ENCODE measurements at regions not wholly inside any gene's neighbourhood (a gene's known extent, or its start where the extent isn't known, plus 50 kb on each side); places are given as distances from the start of the nearest gene placed in this dataset.

DNA sequence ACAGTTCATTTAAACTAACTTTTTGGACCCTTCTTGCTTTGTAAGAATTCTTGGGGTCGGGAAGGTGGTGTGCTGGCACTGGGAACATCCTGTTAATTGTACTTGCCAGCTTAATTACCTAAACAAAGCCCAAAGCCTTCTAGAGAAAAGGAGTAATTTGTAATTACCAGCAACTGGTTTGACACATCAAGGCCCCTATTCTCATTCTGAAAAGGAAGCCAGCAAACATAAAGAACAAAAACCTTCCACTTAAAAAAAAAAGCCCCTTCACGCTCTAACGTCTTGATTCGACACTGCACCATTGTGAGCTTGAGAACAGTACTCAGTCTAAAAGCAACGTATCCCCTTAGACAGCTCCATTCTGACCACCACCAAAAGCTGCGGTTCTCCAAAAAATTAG lies 74.7 kb upstream of the RPH3AL start:
- ATAC-seq (no peak), DNase-seq (no peak)
- intact Hi-C loops (cut with DNase I): no loop called here
- Histone ChIP-seq H3K4me3 (no peak overlapping the region), H3K27ac (no peak overlapping the region), H3K4me1 (no peaks in the 10 kb centered on the region), H3K36me3 (no peaks in the 10 kb centered on the region), H3K9me3 (peaks cover 6% of the 10 kb centered on the region), H3K27me3 (ENCODE audit: low read depth) (no peaks in the 10 kb centered on the region)
- TF ChIP-seq, protein P1, sequence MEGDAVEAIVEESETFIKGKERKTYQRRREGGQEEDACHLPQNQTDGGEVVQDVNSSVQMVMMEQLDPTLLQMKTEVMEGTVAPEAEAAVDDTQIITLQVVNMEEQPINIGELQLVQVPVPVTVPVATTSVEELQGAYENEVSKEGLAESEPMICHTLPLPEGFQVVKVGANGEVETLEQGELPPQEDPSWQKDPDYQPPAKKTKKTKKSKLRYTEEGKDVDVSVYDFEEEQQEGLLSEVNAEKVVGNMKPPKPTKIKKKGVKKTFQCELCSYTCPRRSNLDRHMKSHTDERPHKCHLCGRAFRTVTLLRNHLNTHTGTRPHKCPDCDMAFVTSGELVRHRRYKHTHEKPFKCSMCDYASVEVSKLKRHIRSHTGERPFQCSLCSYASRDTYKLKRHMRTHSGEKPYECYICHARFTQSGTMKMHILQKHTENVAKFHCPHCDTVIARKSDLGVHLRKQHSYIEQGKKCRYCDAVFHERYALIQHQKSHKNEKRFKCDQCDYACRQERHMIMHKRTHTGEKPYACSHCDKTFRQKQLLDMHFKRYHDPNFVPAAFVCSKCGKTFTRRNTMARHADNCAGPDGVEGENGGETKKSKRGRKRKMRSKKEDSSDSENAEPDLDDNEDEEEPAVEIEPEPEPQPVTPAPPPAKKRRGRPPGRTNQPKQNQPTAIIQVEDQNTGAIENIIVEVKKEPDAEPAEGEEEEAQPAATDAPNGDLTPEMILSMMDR (IDR thresholded peaks at IDR 0.05): no peak

DNA sequence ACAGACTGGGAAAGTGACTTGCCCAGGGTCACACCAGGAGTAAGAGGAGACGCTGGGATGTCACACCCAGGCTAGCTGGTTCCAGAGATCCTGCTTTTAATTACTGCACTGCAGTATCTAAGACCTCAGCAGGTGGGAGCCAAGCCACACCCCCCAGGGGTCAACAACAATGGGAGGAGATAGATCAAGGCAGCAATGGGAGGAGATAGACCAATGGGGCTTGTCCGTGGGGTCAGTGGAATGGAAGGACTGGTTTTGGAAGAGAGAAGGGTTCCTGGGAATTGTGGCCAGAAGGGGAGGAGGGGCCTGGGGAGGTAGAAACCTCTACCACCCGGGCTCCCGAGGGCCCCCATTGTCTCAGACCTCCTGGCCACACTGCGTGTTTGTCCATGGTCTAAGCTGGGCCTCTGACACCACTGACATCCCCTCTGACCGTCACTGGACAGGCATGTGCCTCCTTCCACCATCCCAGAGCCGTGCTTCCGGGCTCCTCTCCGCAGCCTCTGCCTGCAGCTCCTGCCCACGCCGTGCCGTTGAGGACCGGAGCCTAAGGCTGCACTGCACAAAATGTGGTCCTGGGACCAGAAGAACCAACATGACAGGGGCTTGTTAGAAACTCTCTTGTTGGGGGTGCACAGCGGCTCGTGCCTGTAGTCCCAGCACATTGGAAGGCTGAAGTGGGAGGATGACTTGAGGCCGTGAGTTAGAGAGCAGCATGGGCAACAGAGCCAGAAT lies 69.8 kb upstream of the RPH3AL start:
- Histone ChIP-seq H3K4me3 (no peak overlapping the region), H3K27ac (no peak overlapping the region), H3K27me3 (ENCODE audit: low read depth) (no peaks in the 10 kb centered on the region), H3K36me3 (no peaks in the 10 kb centered on the region), H3K4me1 (no peaks in the 10 kb centered on the region), H3K9me3 (no peaks in the 10 kb centered on the region)
- intact Hi-C loops (cut with DNase I): no loop called here
- TF ChIP-seq, protein P1 (IDR thresholded peaks at IDR 0.05): no peak
- no peak for DNase-seq
- ATAC-seq: no peak

DNA sequence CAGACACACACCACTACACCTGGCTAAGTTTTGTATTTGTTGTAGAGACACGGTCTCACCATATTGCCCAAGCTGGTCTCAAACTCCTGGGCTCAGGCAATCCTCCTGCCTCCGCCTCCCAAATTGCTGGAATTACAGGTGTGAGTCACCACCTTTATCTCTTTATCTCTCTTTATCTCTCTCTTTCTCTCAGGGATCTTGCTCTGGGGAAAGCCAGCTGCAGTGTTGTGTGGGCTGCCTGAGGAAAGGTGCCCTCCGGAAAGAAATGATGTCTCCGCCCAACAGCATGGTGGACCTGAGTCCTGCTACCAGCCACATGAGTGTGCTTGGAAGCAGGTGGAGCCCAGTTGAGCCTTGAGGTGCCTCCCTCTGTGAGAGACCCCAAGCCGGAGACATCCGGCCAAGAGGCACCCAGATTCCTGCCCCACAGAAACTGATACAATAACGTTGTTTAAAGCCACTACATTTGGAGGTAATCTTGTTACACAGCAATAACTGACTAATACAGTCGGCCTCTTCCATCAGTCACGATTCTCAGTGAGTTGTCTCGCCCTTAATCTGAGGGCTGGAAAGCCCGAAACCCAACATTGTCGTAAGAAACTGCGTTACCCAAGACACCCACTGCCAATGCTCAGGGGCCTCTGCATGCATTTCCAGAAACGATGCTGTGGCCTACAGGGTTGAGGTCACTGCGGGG lies 68.0 kb upstream of the RPH3AL start:
- intact Hi-C loops (cut with DNase I): no loop called here
- H3K4me1 ChIP-seq: no peaks in the 10 kb centered on the region
- ATAC-seq: no peak

DNA sequence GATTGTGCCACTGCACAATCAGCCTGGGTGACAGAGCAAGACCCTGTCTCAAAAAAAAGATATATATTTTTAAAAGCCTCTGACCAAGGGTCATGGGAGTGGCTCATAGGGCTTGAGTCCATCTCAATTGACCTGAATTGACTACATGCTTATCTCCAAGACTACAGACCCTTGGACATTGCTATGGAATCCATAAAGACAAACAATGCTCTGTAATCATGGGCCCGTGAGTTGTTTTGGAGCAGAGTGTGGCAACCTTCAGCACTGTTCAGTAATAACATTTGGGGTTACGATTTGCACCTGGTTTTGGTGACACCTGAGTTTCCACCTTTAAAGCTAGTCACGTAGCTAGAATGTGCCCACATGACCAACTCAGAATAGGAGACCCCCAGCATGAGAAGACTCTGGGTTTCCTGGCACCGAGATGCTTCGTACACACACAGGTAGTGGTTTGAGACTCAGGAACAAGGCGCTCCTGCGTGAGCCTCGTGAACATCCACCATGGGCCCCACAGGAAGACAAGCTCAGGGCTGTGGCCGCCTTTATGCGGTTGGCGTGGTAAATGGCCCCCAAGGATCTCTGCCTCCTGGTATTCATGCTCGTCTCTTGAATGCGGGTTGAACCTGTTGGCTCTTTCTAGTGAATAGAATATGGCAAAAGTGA lies 66.6 kb upstream of the RPH3AL start:
- ATAC-seq (no peak), DNase-seq (no peak)

More for the DNA sequence above, 68.0 kb upstream of the RPH3AL start:
- H3K9me3 ChIP-seq: no peaks in the 10 kb centered on the region
- no peak overlapping the region for H3K4me3 ChIP-seq
- no peaks in the 10 kb centered on the region for H3K27me3 ChIP-seq (ENCODE audit: low read depth)
- no peak overlapping the region for H3K27ac ChIP-seq
- H3K36me3 ChIP-seq: no peaks in the 10 kb centered on the region
- TF ChIP-seq, protein P1 (IDR thresholded peaks at IDR 0.05): no peak
- no peak for DNase-seq

DNA sequence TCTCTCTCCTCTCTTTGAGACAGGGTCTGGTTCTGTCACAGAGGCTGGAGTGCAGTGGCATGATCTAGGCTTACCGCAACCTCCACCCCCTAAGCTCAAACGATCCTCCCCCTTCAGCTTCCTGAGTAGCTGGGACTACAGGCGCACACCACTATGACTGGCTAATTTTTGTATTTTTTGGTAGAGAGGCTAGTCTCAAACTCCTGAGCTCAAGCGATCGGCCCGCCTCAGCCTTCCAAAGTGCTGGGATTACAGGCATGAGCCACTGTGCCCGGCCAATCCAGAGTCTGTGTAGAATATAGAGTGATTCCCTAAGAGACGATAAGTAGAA lies 65.8 kb upstream of the RPH3AL start:
- Histone ChIP-seq H3K4me3 (no peak overlapping the region), H3K27me3 (ENCODE audit: low read depth) (no peaks in the 10 kb centered on the region), H3K4me1 (no peaks in the 10 kb centered on the region), H3K9me3 (no peaks in the 10 kb centered on the region), H3K27ac (no peak overlapping the region), H3K36me3 (peaks cover 11% of the 10 kb centered on the region)
- TF ChIP-seq, protein P1 (IDR thresholded peaks at IDR 0.05): no peak
- intact Hi-C loops (cut with DNase I): no loop called here
- DNase-seq (no peak), ATAC-seq (no peak)

More for the DNA sequence above, 66.6 kb upstream of the RPH3AL start:
- H3K27ac ChIP-seq: no peak overlapping the region
- peaks cover 6% of the 10 kb centered on the region for H3K36me3 ChIP-seq
- no peaks in the 10 kb centered on the region for H3K27me3 ChIP-seq (ENCODE audit: low read depth)
- no peaks in the 10 kb centered on the region for H3K4me1 ChIP-seq
- no peaks in the 10 kb centered on the region for H3K9me3 ChIP-seq
- no peak overlapping the region for H3K4me3 ChIP-seq
- TF ChIP-seq, protein P1 (IDR thresholded peaks at IDR 0.05): no peak
- intact Hi-C loops (cut with DNase I): no loop called here
